Mammary epithelial cell (primary cell): ENCODE measurements at regions not wholly inside any gene's neighbourhood (a gene's known extent, or its start where the extent isn't known, plus 50 kb on each side); places are given as distances from the start of the nearest gene placed in this dataset.

Experiments
- EZH2 ChIP-seq: IDR thresholded peaks from 2 replicates; pipeline ENCODE4 v1.6.1; 2012; ENCODE audit warnings: low read length, inconsistent platforms, borderline replicate concordance
- TF ChIP-seq, protein P1 (sequence below), 2 donors: IDR thresholded peaks in 1 of 2; conservative IDR thresholded peaks in 1 of 2; 2 replicates each; pipeline ENCODE4 v1.5.1; 2011 to 2012; ENCODE audit warnings: inconsistent platforms in 2 of 2, low read length in 2 of 2, mild to moderate bottlenecking in 2 of 2, control low read depth in 1 of 2, low read depth in 1 of 2; ENCODE audit not compliant: insufficient read depth in 1 of 2; ENCODE audit errors: extremely low read depth in 1 of 2

- TF ChIP-seq, protein P1, sequence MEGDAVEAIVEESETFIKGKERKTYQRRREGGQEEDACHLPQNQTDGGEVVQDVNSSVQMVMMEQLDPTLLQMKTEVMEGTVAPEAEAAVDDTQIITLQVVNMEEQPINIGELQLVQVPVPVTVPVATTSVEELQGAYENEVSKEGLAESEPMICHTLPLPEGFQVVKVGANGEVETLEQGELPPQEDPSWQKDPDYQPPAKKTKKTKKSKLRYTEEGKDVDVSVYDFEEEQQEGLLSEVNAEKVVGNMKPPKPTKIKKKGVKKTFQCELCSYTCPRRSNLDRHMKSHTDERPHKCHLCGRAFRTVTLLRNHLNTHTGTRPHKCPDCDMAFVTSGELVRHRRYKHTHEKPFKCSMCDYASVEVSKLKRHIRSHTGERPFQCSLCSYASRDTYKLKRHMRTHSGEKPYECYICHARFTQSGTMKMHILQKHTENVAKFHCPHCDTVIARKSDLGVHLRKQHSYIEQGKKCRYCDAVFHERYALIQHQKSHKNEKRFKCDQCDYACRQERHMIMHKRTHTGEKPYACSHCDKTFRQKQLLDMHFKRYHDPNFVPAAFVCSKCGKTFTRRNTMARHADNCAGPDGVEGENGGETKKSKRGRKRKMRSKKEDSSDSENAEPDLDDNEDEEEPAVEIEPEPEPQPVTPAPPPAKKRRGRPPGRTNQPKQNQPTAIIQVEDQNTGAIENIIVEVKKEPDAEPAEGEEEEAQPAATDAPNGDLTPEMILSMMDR (conservative IDR thresholded peaks at IDR 0.05 in 1 of 2, IDR thresholded peaks at IDR 0.05 in 1 of 2; ENCODE audit: extremely low read depth in 1 of 2, insufficient read depth in 1 of 2, low read depth in 1 of 2, low read length in 2 of 2) = no peak
- TF ChIP-seq EZH2 = no peak
Measured at GRCh38 chr2:209253544-209253943, 170.3 kb upstream of the MAP2 start.
